HG02885 (cell line): ENCODE measurements at regions not wholly inside any gene's neighbourhood (a gene's known extent, or its start where the extent isn't known, plus 50 kb on each side); places are given as distances from the start of the nearest gene placed in this dataset.

Experiments
- ATAC-seq: cut with Tn5 transposase; IDR thresholded peaks from one replicate; pipeline ENCODE4 v1.9.1; 2021; ENCODE audit warnings: mild to moderate bottlenecking; ENCODE audit not compliant: unreplicated experiment, poor library complexity

DNA sequence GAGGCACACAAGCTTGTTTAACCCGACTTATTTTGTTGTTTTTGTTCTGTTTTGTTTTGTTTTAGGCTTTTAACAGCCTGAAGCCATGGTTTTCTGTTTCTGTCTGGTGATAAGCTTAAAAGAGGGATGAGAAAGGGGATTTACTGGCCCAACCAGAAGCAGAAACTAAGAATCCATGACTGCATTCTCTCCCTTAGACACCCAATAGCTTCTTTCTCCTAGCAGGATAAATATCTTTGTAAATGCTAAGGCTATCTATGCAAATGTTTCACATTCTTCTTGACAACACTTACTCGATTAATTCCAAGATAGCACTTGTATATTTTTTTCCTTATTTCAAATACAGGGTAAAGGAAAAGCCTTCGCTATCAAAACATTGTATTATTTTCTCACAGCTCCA lies 53.7 kb upstream of the SMAD1 start:
- no peak for ATAC-seq

GRCh38 chr4:145427221-145427620 lies 54.4 kb upstream of the SMAD1 start:
- ATAC-seq = no peak

GRCh38 chr4:145423017-145423708 lies 58.5 kb upstream of the SMAD1 start:
- ATAC-seq = no peak

- ATAC-seq = no peak
Measured at GRCh38 chr4:145420595-145421214, 60.9 kb upstream of the SMAD1 start.

DNA sequence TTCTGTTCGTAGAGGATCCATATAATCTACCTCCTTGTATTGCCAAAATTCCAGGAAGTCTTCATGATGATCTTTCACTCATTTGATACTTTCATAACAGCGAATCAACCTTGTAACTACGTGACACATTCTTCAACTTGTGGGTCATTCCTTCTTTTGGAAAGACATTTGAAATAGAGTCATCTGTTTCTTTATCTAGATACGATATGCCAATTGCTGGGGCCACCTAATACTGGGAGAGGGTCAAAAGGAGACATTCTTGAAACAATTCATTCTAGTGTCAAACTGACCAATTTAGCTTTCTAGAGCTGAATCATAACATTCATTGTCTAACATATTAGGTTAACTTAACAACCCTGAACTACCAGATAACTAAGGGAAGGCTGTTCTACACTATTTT lies 62.9 kb upstream of the SMAD1 start:
- ATAC-seq = no peak

DNA sequence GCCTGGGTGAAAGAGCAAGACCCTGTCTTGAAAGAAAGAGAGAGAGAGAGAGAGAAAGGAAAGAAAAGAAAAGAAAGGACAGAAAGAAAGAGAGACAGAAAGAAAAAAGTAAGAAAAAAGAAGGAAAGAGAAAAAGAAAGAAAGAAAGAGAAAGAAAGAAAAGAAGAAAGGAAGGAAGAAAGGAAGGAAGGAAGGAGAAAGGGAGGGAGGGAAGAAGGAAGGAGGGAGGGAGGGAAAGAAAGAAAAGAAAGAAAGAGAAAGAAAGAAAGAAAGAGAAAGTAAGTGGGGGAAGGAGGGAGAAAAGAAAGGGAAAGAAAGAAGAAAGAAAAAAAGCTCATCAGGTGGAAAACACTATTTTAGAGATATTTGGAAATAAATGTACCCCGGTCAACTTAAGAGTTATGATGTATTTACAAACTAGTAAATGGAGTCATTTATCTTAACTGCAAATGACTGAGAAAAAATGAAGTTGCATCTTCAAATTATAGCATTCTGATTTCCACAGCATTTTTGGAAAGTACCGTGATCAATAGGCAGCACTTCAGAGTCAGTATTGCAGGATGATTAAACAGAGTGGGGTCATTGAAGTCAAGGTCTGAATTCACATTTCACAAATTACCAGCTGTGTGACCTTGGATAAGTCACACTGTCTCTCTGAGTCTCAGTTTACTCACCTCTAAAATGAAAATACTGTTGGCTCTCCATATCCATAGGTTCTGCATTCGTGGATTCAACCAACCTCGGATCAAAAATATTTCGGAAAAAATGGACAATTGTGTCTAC lies 64.1 kb upstream of the SMAD1 start:
- no peak for ATAC-seq

DNA sequence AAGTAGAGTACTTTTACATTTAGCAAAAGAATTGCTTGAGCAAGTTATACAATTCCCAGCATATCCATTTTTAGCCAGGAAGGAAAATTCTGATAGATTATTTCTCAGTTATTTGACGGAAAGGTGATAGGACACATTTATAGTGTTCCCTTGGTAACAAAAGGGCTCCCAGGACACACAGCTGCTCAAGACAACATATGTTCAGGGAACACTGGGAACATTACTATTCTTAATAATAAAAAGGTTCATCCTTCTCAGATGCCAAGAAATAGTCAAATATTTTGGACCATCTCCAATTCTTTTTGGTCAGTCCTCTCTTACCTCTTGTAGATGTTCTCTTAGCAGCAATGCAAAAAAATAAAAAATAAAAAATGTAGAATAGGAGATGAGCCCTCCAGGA lies 66.8 kb upstream of the SMAD1 start:
- ATAC-seq = no peak

GRCh38 chr4:145414226-145414625 lies 67.4 kb upstream of the SMAD1 start:
- no peak for ATAC-seq

DNA sequence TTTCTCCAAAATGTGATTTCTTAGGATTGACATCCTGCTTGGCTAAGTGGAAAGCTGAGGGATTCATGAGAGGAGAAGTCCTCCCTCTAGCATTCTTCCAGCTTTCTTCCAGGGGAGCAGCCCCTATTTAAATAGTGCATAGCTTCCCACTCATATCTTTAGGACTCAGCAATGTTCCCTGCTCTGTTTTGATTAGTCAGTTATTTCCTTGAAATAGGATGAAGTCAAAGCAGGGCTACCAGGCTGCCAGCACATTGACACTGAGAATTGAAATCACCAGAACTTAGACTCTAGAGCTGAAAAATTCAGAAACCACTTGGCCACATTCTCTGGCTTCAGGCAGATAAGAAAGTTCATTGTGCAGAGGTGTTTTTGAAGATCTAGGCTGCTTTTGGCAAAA lies 74.7 kb upstream of the SMAD1 start:
- ATAC-seq = no peak

DNA sequence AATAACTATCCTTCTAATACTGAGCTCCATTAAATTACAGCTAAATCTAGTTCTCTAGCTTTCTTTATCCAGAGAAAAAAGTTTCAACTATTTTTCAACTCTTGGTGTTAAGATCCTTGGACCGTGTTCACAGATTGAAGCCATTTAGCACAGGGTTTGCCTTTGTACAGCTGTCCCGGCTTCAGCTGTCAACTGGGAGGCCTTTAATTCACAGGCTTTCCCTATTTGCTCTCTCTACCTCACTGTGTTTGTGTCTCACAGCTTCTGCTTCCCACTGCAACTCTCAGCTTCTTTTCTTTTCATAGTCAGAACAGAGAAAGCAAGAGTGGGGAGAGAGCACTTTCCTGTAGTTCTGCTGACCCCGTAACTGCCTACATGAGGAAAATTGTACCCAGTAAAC lies 76.9 kb upstream of the SMAD1 start:
- ATAC-seq = no peak

GRCh38 chr4:145396581-145396980 lies 85.1 kb upstream of the SMAD1 start:
- no peak for ATAC-seq

- no peak for ATAC-seq
Measured at GRCh38 chr4:145390571-145390970, 91.1 kb upstream of the SMAD1 start.

DNA sequence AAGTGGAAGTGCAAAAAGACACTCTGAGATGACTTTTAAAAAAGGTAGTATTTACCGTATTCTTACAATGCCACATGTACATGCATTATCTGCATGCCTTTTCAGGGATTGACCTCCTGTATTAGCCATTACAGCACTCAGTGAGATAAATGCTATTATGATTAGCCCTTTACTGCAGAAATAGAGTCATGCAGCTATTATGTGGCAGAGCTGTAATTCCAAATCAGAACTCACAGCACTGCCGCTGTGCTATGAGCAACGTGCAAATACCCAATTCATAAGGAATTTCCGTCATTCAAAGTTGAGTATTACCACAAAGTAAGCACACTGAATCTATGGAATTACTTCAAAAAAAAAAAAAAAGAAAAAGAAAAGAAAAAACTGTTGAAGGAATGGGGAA lies 92.1 kb upstream of the SMAD1 start:
- ATAC-seq = no peak

- ATAC-seq = no peak
Measured at GRCh38 chr4:145388043-145388442, 93.6 kb upstream of the SMAD1 start.

- no peak for ATAC-seq
Measured at GRCh38 chr4:145387079-145387478, 94.6 kb upstream of the SMAD1 start.

DNA sequence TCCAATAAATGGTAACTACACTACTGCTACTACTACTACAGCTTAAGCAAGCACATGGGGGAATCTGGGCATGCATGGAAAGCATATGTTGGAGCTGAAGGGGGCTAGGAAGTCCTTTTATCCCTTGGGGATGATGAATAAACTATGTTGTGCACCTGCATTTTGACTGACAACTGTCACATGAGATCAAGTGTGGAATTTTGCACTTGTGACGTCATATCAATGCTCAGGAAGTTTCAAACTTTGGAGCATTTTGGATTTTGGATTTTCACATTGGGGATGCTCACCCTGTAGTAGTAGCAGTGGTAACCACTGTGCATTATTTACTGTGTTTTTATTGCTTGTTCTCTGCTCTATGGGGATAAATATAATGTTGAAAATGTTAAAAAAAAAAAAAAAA lies 100.5 kb upstream of the SMAD1 start:
- no peak for ATAC-seq

GRCh38 chr4:145380123-145380522 lies 101.5 kb upstream of the SMAD1 start:
- ATAC-seq = no peak

DNA sequence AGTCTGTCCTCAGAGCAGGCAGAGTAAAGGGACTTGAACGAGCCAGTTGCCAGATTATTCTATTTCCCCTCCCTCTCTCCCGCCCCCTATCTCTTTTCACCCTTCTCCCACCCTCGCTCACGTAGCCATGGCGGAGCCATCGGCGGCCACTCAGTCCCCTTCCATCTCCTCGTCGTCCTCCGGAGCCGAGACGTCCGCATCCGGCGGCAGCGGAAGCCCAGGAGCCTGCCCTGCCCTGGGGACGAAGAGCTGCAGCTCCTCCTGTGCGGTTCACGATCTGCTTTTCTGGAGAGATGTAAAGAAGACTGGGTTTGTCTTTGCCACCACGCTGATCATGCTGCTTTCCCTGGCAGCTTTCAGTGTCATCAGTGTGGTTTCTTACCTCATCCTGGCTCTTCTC lies 106.2 kb upstream of the SMAD1 start:
- no peak for ATAC-seq

DNA sequence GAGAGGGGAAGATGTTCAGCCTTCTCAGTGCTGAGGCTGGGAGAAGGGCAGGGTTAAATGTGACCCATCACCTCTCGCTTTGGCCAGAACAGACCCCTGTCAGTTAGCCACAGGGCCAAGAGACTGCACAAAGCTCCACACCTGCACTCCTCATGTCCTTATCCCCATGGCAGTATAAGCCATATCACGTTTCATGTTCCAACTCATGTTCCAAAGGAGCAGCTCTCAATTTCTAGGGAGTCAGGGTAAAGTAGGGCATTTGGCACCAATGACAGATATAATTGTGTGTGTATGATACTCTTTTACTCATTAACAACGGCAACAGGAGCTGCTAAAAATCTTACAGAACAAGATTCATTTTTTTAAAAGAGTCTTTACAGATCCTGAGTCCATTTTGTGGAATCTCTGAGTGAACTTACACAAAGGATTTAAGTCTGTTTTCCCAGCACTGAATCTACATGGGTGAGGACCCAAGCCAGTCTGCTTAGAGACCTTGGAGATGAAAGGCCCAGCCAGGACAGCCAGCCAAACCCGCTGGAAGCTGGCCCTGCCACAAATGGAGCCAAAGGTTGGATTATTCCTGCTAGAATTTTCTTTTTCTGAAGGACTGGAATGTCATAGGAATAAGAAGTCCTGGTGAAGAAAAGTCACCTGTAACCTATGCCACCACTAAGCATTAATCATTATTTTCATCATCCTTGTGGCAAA lies 129.1 kb upstream of the SMAD1 start:
- ATAC-seq = no peak

DNA sequence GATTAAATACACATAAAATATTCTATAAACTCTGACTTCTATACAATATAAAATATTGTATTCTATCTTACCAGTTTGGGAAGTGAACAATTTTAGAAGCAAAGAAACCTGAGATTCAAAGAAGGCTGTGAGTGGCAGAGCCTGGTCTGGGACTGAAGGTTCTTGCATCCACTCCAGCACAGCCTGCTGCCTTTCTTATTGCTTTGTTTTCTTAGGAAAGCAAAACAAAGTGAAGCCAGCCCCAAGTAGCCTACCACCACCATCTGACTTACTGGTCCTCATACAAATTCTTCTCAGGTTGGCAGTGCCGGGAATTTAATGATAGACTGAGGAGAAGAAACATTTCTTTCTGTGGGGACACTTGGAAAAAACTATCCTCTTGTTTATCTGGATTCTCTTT lies 129.7 kb upstream of the SMAD1 start:
- ATAC-seq = no peak

GRCh38 chr4:145351162-145351561 lies 130.5 kb upstream of the SMAD1 start:
- no peak for ATAC-seq
